ENCODE measurements at regions not wholly inside any gene's neighbourhood (a gene's known extent, or its start where the extent isn't known, plus 50 kb on each side); places are given as distances from the start of the nearest gene placed in this dataset.
A peak's percentile ranks its signal among the peaks of the same experiment; 100 is the strongest.

DNA sequence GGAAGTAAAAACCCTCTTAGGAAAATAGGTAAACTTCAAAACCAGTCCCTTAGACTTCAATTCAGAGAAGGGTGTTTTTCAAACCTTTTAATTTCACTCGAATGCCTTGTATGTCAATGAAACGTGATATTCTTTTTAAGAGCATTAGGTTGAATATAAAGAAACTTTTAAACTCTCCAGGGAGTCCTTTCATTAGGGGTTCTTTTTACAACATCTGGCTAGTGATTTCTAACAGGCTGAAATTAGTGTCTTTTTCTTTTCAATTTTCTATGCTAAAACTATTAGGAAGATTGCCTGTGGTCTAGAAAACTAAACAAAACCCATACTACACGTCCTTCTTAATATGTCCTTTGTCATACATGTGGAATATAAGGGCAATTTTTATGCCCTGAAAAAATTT lies 569.7 kb upstream of the CITED2 start:
- Histone ChIP-seq H3K27me3 (ENCODE audit: insufficient read depth, poor library complexity, severe bottlenecking) (no peaks in the 10 kb centered on the region), H3K4me3 (ENCODE audit: severe bottlenecking) (no peak overlapping the region), H3K27ac (ENCODE audit: poor library complexity, severe bottlenecking) (peak overlapping the region; percentile 65), H3K4me1 (ENCODE audit: insufficient read depth, poor library complexity, severe bottlenecking) (peaks cover 10% of the 10 kb centered on the region), H3K36me3 (ENCODE audit: low read depth) (no peaks in the 10 kb centered on the region), H3K9me3 (ENCODE audit: severe bottlenecking) (no peaks in the 10 kb centered on the region)
- DNase-seq (ENCODE audit: low spot score) (no peak), ATAC-seq (ENCODE audit: low read depth) (no peak)
- TF ChIP-seq, protein P1, sequence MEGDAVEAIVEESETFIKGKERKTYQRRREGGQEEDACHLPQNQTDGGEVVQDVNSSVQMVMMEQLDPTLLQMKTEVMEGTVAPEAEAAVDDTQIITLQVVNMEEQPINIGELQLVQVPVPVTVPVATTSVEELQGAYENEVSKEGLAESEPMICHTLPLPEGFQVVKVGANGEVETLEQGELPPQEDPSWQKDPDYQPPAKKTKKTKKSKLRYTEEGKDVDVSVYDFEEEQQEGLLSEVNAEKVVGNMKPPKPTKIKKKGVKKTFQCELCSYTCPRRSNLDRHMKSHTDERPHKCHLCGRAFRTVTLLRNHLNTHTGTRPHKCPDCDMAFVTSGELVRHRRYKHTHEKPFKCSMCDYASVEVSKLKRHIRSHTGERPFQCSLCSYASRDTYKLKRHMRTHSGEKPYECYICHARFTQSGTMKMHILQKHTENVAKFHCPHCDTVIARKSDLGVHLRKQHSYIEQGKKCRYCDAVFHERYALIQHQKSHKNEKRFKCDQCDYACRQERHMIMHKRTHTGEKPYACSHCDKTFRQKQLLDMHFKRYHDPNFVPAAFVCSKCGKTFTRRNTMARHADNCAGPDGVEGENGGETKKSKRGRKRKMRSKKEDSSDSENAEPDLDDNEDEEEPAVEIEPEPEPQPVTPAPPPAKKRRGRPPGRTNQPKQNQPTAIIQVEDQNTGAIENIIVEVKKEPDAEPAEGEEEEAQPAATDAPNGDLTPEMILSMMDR (IDR thresholded peaks at IDR 0.05; ENCODE audit: poor library complexity, severe bottlenecking), result no peak

- TF ChIP-seq, protein P1 (IDR thresholded peaks at IDR 0.05; ENCODE audit: poor library complexity, severe bottlenecking), result no peak
- Histone ChIP-seq H3K4me1 (ENCODE audit: insufficient read depth, poor library complexity, severe bottlenecking) (peaks cover 10% of the 10 kb centered on the region), H3K4me3 (ENCODE audit: severe bottlenecking) (no peak overlapping the region), H3K36me3 (ENCODE audit: low read depth) (no peaks in the 10 kb centered on the region), H3K9me3 (ENCODE audit: severe bottlenecking) (no peaks in the 10 kb centered on the region), H3K27me3 (ENCODE audit: insufficient read depth, poor library complexity, severe bottlenecking) (no peaks in the 10 kb centered on the region), H3K27ac (ENCODE audit: poor library complexity, severe bottlenecking) (peak overlapping the region; percentile 65)
- ATAC-seq (ENCODE audit: low read depth), result peak; percentile 80
- no peak for DNase-seq (ENCODE audit: low spot score)
These were observed 568.9 kb upstream of the CITED2 start for GRCh38 chr6:139943391-139943790.

DNA sequence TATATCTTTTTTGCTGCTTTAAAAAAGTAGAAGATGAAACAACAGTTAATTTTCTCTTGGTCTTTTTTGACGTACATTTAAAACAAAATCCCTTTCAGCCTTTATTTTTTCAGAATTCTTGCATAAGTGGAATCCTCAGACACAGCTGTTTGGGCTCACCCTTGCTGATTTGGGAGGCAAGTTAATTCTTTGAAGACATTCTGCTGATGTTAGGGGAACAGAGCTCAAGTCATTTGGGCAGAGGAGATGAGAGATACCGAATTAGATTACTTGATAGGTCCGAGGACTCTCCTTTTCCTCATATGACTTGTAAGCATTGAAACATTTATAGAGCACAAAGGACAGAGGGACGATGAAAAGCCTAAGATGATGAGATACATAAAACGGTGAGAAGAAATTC lies 567.9 kb upstream of the CITED2 start:
- Histone ChIP-seq H3K9me3 (ENCODE audit: severe bottlenecking) (no peaks in the 10 kb centered on the region), H3K27me3 (ENCODE audit: insufficient read depth, poor library complexity, severe bottlenecking) (no peaks in the 10 kb centered on the region), H3K36me3 (ENCODE audit: low read depth) (no peaks in the 10 kb centered on the region), H3K4me1 (ENCODE audit: insufficient read depth, poor library complexity, severe bottlenecking) (peaks cover 10% of the 10 kb centered on the region), H3K4me3 (ENCODE audit: severe bottlenecking) (no peak overlapping the region), H3K27ac (ENCODE audit: poor library complexity, severe bottlenecking) (peak overlapping the region; percentile 65)
- DNase-seq (ENCODE audit: low spot score) (no peak), ATAC-seq (ENCODE audit: low read depth) (no peak)
- TF ChIP-seq, protein P1 (IDR thresholded peaks at IDR 0.05; ENCODE audit: poor library complexity, severe bottlenecking), result no peak

GRCh38 chr6:139941826-139942225 lies 567.4 kb upstream of the CITED2 start:
- H3K36me3 ChIP-seq (ENCODE audit: low read depth), result no peaks in the 10 kb centered on the region
- no peaks in the 10 kb centered on the region for H3K9me3 ChIP-seq (ENCODE audit: severe bottlenecking)
- ATAC-seq (ENCODE audit: low read depth) (no peak), DNase-seq (ENCODE audit: low spot score) (no peak)
- peaks cover 10% of the 10 kb centered on the region for H3K4me1 ChIP-seq (ENCODE audit: insufficient read depth, poor library complexity, severe bottlenecking)
- no peak overlapping the region for H3K4me3 ChIP-seq (ENCODE audit: severe bottlenecking)
- TF ChIP-seq, protein P1 (IDR thresholded peaks at IDR 0.05; ENCODE audit: poor library complexity, severe bottlenecking), result no peak
- no peak overlapping the region for H3K27ac ChIP-seq (ENCODE audit: poor library complexity, severe bottlenecking)
- no peaks in the 10 kb centered on the region for H3K27me3 ChIP-seq (ENCODE audit: insufficient read depth, poor library complexity, severe bottlenecking)

- Histone ChIP-seq H3K9me3 (ENCODE audit: severe bottlenecking) (no peaks in the 10 kb centered on the region), H3K27me3 (ENCODE audit: insufficient read depth, poor library complexity, severe bottlenecking) (no peaks in the 10 kb centered on the region), H3K4me3 (ENCODE audit: severe bottlenecking) (no peak overlapping the region), H3K4me1 (ENCODE audit: insufficient read depth, poor library complexity, severe bottlenecking) (peaks cover 10% of the 10 kb centered on the region), H3K36me3 (ENCODE audit: low read depth) (no peaks in the 10 kb centered on the region), H3K27ac (ENCODE audit: poor library complexity, severe bottlenecking) (no peak overlapping the region)
- no peak for DNase-seq (ENCODE audit: low spot score)
- ATAC-seq (ENCODE audit: low read depth), result no peak
- TF ChIP-seq, protein P1 (IDR thresholded peaks at IDR 0.05; ENCODE audit: poor library complexity, severe bottlenecking), result no peak
These were observed 566.6 kb upstream of the CITED2 start for GRCh38 chr6:139940741-139941729.

Measured in RWPE2 (cell line).